ENCODE measurements at regions not wholly inside any gene's neighbourhood (a gene's known extent, or its start where the extent isn't known, plus 50 kb on each side); places are given as distances from the start of the nearest gene placed in this dataset.

DNA sequence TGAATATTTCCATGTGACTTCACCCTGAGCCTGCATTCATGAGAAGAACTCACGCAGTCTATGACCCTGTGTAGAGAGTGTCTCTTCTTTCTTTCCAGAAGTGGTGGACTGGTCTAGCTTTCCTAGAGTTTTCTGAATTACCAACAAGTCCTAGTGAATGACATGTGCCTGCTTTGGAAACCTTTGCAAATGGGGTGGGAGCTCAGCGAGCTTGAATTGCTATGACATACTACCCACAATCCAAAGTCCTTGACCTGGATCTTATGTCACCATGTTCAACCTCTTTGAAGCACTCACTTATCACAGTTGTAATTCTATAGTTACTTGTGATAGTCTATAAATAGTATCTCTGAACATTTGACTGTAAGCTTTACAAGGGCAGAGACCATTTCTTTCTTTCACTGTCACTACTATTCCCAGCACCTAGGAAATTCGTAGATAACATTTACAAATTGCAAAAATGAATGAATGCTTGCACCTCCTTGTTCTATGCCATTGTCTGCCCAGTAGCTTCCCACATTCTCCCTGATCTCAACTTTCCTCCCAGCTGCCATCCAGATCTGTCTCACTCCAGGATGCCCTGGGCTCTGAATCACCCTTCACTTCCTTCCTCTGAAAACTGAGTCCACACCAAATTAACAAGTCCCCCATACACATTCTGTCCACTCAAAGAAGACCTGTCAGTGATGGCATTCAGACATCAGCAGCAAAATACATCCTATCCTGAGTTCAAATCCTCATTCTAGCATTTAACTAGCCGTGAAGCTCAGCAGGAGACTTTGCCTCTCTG lies 201.9 kb upstream of the SESN3 start:
- TF ChIP-seq POLR2A (IDR thresholded peaks at IDR 0.05) = no peak
- TF ChIP-seq, protein P1, sequence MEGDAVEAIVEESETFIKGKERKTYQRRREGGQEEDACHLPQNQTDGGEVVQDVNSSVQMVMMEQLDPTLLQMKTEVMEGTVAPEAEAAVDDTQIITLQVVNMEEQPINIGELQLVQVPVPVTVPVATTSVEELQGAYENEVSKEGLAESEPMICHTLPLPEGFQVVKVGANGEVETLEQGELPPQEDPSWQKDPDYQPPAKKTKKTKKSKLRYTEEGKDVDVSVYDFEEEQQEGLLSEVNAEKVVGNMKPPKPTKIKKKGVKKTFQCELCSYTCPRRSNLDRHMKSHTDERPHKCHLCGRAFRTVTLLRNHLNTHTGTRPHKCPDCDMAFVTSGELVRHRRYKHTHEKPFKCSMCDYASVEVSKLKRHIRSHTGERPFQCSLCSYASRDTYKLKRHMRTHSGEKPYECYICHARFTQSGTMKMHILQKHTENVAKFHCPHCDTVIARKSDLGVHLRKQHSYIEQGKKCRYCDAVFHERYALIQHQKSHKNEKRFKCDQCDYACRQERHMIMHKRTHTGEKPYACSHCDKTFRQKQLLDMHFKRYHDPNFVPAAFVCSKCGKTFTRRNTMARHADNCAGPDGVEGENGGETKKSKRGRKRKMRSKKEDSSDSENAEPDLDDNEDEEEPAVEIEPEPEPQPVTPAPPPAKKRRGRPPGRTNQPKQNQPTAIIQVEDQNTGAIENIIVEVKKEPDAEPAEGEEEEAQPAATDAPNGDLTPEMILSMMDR (IDR thresholded peaks at IDR 0.05) = no peak
